ENCODE measurements at regions not wholly inside any gene's neighbourhood (a gene's known extent, or its start where the extent isn't known, plus 50 kb on each side); places are given as distances from the start of the nearest gene placed in this dataset.
"Not testable (repeated sequence)": the region's sequence is repeated elsewhere in the genome, so short reads cannot be mapped to it uniquely, and the experiment has no call there.

DNA sequence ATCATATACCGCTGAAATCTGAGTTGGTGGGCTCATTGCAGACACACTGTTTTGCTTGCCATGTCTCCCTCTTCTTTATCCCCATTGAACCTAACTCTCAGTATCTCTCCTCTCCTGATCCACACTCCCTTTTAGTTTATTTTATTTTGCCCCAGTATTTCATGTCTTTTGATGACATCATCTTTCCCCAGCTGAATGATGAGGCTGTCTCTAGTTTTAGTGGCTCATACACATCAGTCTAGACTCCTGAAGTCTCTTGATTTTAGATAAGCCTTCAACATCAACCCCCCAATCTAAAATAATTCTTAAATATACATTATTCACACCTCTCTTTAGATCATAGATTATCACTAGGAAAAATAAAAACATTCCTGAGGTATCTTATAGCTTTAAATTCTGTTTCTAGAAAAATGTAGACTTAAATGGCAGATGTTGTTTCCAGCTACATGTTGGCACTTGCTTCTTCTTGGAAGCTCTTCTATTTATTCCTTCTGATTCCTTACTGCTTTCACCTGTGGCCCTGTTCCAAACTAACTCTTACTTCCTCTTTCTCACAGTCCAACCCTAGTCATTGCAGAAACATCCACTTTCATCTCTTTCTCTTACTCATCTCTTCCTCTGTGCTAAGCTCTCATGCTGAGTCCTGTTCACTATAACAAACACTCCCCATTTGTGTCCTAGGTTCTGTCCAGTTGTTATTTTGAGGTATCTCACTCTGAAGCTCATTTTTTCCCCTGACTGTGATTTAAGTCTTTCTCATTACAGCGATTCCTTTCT, 191.9 kb upstream of the SLC35B3 start:
- H3K4me1 Mint-ChIP-seq = no peaks in the 10 kb centered on the region
- no peaks in the 10 kb centered on the region for H3K27me3 Mint-ChIP-seq (ENCODE audit: low read depth)
- H3K4me3 Mint-ChIP-seq = no peak overlapping the region
- TF ChIP-seq, protein P1, sequence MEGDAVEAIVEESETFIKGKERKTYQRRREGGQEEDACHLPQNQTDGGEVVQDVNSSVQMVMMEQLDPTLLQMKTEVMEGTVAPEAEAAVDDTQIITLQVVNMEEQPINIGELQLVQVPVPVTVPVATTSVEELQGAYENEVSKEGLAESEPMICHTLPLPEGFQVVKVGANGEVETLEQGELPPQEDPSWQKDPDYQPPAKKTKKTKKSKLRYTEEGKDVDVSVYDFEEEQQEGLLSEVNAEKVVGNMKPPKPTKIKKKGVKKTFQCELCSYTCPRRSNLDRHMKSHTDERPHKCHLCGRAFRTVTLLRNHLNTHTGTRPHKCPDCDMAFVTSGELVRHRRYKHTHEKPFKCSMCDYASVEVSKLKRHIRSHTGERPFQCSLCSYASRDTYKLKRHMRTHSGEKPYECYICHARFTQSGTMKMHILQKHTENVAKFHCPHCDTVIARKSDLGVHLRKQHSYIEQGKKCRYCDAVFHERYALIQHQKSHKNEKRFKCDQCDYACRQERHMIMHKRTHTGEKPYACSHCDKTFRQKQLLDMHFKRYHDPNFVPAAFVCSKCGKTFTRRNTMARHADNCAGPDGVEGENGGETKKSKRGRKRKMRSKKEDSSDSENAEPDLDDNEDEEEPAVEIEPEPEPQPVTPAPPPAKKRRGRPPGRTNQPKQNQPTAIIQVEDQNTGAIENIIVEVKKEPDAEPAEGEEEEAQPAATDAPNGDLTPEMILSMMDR (IDR thresholded peaks at IDR 0.05; ENCODE audit: unreplicated experiment in 3 of 3) = no peak
- no peaks in the 10 kb centered on the region for H3K36me3 Mint-ChIP-seq (ENCODE audit: low read depth)
- H3K9me3 Mint-ChIP-seq = no peaks in the 10 kb centered on the region
- no peak overlapping the region for H3K27ac Mint-ChIP-seq

DNA sequence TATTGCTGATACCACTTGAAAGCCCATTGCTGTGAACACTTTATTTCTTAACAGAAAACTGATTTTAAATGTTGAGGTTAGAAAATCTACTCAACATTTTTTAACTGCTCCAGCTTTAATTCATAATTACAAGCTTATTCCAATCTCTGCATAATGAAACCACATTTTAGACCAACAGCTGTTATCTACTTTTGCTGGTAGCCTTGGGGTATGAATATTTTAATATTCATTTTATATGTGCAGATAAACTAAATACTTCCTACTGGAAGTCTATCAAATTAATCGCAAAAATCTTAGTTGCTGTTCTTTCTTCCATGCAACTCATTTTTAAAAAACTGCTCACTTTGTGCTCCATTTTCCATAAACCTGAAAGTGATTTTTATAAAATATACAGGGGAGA, 189.3 kb upstream of the SLC35B3 start:
- TF ChIP-seq, protein P1 (IDR thresholded peaks at IDR 0.05; ENCODE audit: unreplicated experiment in 3 of 3) = no peak
- H3K27me3 Mint-ChIP-seq (ENCODE audit: low read depth) = no peaks in the 10 kb centered on the region
- no peaks in the 10 kb centered on the region for H3K4me1 Mint-ChIP-seq
- H3K4me3 Mint-ChIP-seq = no peak overlapping the region
- H3K36me3 Mint-ChIP-seq (ENCODE audit: low read depth) = no peaks in the 10 kb centered on the region
- no peaks in the 10 kb centered on the region for H3K9me3 Mint-ChIP-seq
- H3K27ac Mint-ChIP-seq = no peak overlapping the region

DNA sequence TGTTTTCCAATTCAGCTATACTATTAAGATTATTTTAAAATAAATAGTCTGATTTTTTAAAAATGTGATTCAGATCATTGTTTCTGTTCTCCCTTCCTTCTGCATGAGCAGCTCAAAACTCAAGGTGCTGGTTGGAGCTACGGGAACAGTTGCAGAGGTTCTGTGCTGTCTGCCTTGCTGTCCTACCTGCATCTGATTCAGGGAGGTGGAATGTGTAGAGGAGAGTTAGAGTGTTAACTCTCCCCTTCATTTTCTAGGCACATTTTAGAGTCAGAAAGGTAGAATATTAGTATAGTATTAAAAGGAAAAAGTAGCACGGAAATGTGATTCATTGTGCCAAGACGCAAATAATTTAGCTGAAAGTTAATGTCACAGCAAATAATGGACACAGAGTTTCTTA, 188.1 kb upstream of the SLC35B3 start:
- Mint-ChIP-seq H3K36me3 (ENCODE audit: low read depth) (no peaks in the 10 kb centered on the region), H3K4me3 (no peak overlapping the region), H3K9me3 (peaks cover under 1% of the 10 kb centered on the region), H3K4me1 (no peaks in the 10 kb centered on the region), H3K27me3 (ENCODE audit: low read depth) (no peaks in the 10 kb centered on the region), H3K27ac (no peak overlapping the region)
- TF ChIP-seq, protein P1 (IDR thresholded peaks at IDR 0.05; ENCODE audit: unreplicated experiment in 3 of 3) = no peak

DNA sequence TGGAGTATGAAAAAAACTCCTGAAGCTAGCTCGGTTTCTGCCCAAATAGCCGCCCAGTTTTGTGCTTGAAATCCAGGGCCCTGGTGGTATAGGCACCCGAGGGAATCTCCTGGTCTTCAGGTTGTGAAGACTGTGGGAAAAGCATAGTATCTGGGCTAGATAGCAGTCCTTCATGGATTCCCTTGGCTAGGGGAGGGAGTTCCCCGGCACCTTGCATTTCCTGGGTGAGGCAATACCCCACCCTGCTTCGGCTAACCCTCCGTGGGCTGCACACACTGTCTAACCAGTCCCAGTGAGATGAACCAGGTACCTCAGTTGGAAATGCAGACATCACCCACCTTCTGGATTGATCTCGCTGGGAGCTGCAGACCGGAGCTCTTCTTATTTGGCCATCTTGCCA, 184.5 kb upstream of the SLC35B3 start:
- Mint-ChIP-seq H3K27ac (no peak overlapping the region), H3K4me1 (no peaks in the 10 kb centered on the region)
- TF ChIP-seq, protein P1 (IDR thresholded peaks at IDR 0.05; ENCODE audit: unreplicated experiment in 3 of 3) = no peak

DNA sequence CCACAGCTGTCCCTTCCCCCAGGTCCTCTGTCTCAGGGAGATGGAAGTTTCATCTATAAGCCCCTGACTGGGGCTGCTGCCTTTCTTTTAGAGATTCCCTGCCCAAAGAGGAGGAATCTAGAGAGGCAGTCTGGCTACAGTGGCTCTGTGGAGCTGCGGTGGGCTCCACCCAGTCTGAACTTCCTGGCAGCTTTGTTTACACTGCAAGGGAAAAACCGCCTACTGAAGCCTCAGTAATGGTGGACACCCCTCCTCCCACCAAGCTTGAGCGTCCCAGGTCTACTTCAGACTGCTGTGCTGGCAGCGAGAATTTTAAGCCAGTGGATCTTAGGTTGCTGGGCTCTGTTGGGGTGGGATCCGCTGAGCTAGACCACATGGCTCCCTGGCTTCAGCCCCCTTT, 184.1 kb upstream of the SLC35B3 start:
- H3K9me3 Mint-ChIP-seq = not testable (repeated sequence)

More for the DNA sequence above, 184.5 kb upstream of the SLC35B3 start:
- Mint-ChIP-seq H3K4me3 (no peak overlapping the region), H3K36me3 (ENCODE audit: low read depth) (no peaks in the 10 kb centered on the region), H3K27me3 (ENCODE audit: low read depth) (no peaks in the 10 kb centered on the region), H3K9me3 (peaks cover 7% of the 10 kb centered on the region)

DNA sequence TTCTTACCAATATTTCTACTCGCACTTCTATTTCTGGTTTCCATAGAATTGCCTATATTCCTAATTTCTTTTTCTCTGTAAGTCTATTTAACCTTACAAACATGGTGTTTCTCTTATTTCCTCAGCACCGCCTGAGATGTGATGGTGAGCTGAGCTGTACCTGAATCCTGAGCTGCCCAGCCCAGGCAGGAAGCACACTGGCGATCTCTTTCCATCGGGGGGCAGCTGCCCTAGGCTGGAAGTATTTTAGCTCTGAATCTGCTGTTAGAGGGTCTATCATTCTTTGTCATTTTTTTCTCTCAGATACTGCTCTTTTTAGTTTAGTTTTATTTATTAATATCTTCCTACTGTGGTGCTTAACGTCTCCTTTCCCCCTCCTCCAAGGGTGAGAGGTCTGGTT, 173.4 kb upstream of the SLC35B3 start:
- no peaks in the 10 kb centered on the region for H3K27me3 Mint-ChIP-seq (ENCODE audit: low read depth)

More for the DNA sequence above, 184.1 kb upstream of the SLC35B3 start:
- not testable (repeated sequence) for H3K27ac Mint-ChIP-seq; H3K27me3 Mint-ChIP-seq (ENCODE audit: low read depth); H3K4me3 Mint-ChIP-seq; H3K4me1 Mint-ChIP-seq; H3K36me3 Mint-ChIP-seq (ENCODE audit: low read depth)

More for the DNA sequence above, 173.4 kb upstream of the SLC35B3 start:
- Mint-ChIP-seq H3K4me1 (no peaks in the 10 kb centered on the region), H3K9me3 (peaks cover 4% of the 10 kb centered on the region), H3K36me3 (ENCODE audit: low read depth) (no peaks in the 10 kb centered on the region), H3K27ac (no peak overlapping the region), H3K4me3 (no peak overlapping the region)
- TF ChIP-seq, protein P1 (IDR thresholded peaks at IDR 0.05; ENCODE audit: unreplicated experiment in 3 of 3) = no peak

All from nephron (organoid).